GM12801 (cell line): ENCODE measurements at regions not wholly inside any gene's neighbourhood (a gene's known extent, or its start where the extent isn't known, plus 50 kb on each side); places are given as distances from the start of the nearest gene placed in this dataset.

Experiments used
- TF ChIP-seq, protein P1 (sequence below): IDR thresholded peaks from one replicate; pipeline ENCODE4 v1.5.1; 2011; ENCODE audit warnings: control low read depth; ENCODE audit not compliant: insufficient read length; ENCODE audit errors: extremely low read depth

DNA sequence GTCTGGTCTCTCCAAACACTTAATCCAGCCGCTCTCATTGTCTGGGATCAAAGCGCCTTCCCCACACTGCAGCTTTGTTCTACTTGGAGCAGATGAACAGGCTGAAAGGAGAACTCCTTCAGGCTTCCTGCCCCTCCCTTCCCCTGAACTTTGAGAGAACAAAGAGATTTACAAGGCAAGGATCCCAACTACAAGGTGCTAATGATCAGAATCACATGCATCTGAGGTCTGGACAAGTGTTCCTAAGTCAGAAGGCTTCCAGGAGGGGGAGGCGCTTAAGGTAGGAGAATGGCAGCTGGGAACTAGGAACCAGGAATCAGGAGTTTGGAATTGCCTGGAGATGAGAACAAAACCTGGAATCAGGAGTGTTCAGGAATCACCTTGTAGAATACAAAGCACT, 606.3 kb upstream of the CDH11 start:
- TF ChIP-seq, protein P1, sequence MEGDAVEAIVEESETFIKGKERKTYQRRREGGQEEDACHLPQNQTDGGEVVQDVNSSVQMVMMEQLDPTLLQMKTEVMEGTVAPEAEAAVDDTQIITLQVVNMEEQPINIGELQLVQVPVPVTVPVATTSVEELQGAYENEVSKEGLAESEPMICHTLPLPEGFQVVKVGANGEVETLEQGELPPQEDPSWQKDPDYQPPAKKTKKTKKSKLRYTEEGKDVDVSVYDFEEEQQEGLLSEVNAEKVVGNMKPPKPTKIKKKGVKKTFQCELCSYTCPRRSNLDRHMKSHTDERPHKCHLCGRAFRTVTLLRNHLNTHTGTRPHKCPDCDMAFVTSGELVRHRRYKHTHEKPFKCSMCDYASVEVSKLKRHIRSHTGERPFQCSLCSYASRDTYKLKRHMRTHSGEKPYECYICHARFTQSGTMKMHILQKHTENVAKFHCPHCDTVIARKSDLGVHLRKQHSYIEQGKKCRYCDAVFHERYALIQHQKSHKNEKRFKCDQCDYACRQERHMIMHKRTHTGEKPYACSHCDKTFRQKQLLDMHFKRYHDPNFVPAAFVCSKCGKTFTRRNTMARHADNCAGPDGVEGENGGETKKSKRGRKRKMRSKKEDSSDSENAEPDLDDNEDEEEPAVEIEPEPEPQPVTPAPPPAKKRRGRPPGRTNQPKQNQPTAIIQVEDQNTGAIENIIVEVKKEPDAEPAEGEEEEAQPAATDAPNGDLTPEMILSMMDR: no peak

GRCh38 chr16:65727534-65728137, 605.8 kb upstream of the CDH11 start:
- TF ChIP-seq, protein P1: no peak

GRCh38 chr16:65725156-65725845, 603.4 kb upstream of the CDH11 start:
- TF ChIP-seq, protein P1: no peak

DNA sequence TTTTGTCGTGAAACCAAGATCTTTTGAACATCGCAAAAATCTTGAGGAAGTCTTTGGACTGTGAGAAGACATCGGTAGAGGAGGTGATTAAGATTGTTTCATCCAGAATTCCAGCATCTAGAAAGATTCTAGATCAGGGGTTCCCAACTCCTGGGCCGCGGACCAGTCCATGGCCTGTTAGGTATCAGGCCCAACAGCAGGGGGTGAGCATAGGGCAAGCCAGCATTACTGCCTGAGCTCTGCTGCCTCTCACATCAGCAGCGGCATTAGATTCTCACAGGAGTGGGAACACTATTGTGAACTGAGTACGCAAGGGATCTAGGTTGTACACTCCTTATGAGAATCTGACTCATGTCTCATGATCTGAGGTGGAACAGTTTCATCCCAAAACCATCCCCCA, 600.6 kb upstream of the CDH11 start:
- TF ChIP-seq, protein P1: no peak

- TF ChIP-seq, protein P1: no peak
These were observed 596.0 kb upstream of the CDH11 start for GRCh38 chr16:65717846-65718245.

- TF ChIP-seq, protein P1: no peak
These were observed 595.2 kb upstream of the CDH11 start for GRCh38 chr16:65716737-65717700.

DNA sequence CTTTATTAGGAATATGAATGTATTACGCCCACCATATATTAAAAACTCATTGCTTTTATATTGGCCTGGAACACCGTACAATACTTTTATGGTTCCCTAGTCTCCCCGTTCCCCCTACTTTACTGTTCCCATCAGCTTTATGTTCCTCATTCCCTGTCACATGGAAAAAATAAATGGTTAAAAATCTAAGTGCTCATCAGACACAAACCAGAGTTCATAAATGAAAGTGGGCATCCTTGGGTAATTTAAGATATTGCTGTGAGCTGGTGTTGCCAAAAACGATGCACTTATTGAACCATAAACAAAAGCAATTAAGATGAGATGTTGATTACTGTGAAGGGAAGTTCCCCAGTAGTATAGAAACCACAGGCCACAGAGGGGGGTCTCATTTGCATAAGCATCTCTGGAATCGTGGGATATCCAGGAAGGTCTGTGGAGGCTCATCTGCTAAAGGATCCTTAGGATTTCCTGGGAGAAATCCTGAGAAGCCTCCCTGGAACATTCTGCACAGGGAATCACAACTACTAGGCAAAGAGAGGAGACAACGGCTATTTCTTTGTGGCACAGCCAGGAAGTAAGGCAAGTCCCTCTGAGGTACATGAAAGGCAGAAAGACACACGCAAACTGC, 591.4 kb upstream of the CDH11 start:
- TF ChIP-seq, protein P1: no peak
